K562 (cell line): ENCODE measurements at regions not wholly inside any gene's neighbourhood (a gene's known extent, or its start where the extent isn't known, plus 50 kb on each side); places are given as distances from the start of the nearest gene placed in this dataset.

ENCODE experiments used
- ATAC-seq: fragments of 200-7000 bp; cut with Tn5 transposase; 3 replicates; pipeline ENCODE4 v1.9.1; 2020; ENCODE audit warnings: moderate library complexity
- BruUV-seq: library from RNA; stranded (reverse); fragments of 400-500 nt; replicated peaks from 2 replicates; lab custom pipeline; 2021; lab: Mats Ljungman, UMichigan
- CTCF ChIA-PET: fragments of 300-600 bp; formaldehyde crosslinking; extraction: SDS; loops from one replicate; lab custom pipeline; 2021; ENCODE audit warnings: low intra/inter-chr PET ratio; lab: Yijun Ruan, JAX
- POLR2A ChIA-PET: fragments of 300-600, 350-650 bp; sonication (Branson Sonifier 250); formaldehyde crosslinking; extraction: SDS; loops from one replicate; lab custom pipeline; 2021; ENCODE audit warnings: antibody characterized with exemption, inconsistent platforms; lab: Yijun Ruan, JAX
- DNase-seq, 4 experiments: peaks; one replicate each; pipeline versions ENCODE4 v3.0.0 to v3.0.0-alpha.2; 2011 to 2018; ENCODE audit warnings: low spot score in 3 of 4, mixed read lengths in 3 of 4; ENCODE audit errors: extremely low read depth in 1 of 4
- FAIRE-seq: peaks from 2 replicates; lab custom pipeline; 2011; peaks lifted over from hg19 to GRCh38; lab: Jason Lieb, UNC
- H2AFZ ChIP-seq: 2 replicates; pipeline ENCODE4 v1.6.0; 2011; ENCODE audit warnings: low read depth, low read length, control low read depth, inconsistent platforms
- H3K27ac ChIP-seq: fragments of 200-600 bp; 3 replicates; pipeline ENCODE4 v1.8.0; 2011; ENCODE audit warnings: low read depth, mild to moderate bottlenecking, control low read depth, inconsistent platforms, low read length, moderate library complexity, mixed read lengths; ENCODE audit errors: extremely low read depth
- H3K27me3 ChIP-seq, 2 experiments: fragments of 300-600 bp in 1 of 2; 2 replicates in 1 of 2; 3 replicates in 1 of 2; pipeline versions ENCODE4 v1.6.0 to v1.8.0; 2011; ENCODE audit warnings: inconsistent platforms in 2 of 2, low read length in 2 of 2, mild to moderate bottlenecking in 1 of 2, mixed read lengths in 1 of 2, moderate library complexity in 1 of 2; ENCODE audit not compliant: control insufficient read depth in 2 of 2, insufficient read depth in 2 of 2
- H3K36me3 ChIP-seq: fragments of 300-600 bp; 3 replicates; pipeline ENCODE4 v1.8.0; 2011; ENCODE audit warnings: mild to moderate bottlenecking, low read length, inconsistent platforms; ENCODE audit not compliant: control insufficient read depth, insufficient read depth
- H3K4me1 ChIP-seq, 2 experiments: fragments of 200-600 bp in 1 of 2; replicated peaks in 1 of 2; 2 replicates in 1 of 2; 3 replicates in 1 of 2; pipeline versions ENCODE4 v1.5.1 to v1.8.0; 2011; ENCODE audit warnings: inconsistent platforms in 2 of 2, low read length in 2 of 2, mild to moderate bottlenecking in 1 of 2, mixed read lengths in 1 of 2, moderate library complexity in 1 of 2; ENCODE audit not compliant: control insufficient read depth in 2 of 2, insufficient read depth in 2 of 2
- H3K4me2 ChIP-seq: 2 replicates; pipeline ENCODE4 v1.6.1; 2011; ENCODE audit warnings: low read length, control low read depth, inconsistent platforms, mixed read lengths; ENCODE audit not compliant: insufficient read depth
- H3K4me3 ChIP-seq: fragments of 200-600 bp; sonication (generic), shearing (Covaris generic); 2 replicates; pipeline ENCODE4 v1.5.1; 2016; ENCODE audit warnings: control low read depth, inconsistent platforms
- H3K79me2 ChIP-seq: fragments of 200-600 bp; 3 replicates; pipeline ENCODE4 v1.8.0; 2011; ENCODE audit warnings: low read length, inconsistent platforms; ENCODE audit not compliant: control insufficient read depth, insufficient read depth
- H3K9ac ChIP-seq, 2 experiments: 2 replicates each; pipeline versions ENCODE4 v1.6.0 to v1.6.1; 2011; ENCODE audit warnings: low read depth in 2 of 2, low read length in 2 of 2, control low read depth in 1 of 2, inconsistent platforms in 1 of 2, mild to moderate bottlenecking in 1 of 2, mixed read lengths in 1 of 2; ENCODE audit not compliant: insufficient read depth in 1 of 2
- H3K9me1 ChIP-seq: one replicate; pipeline ENCODE4 v1.6.0; 2011; ENCODE audit warnings: inconsistent platforms, mild to moderate bottlenecking, low read length, moderate library complexity; ENCODE audit not compliant: control insufficient read depth, insufficient read depth
- H3K9me3 ChIP-seq: replicated peaks from 2 replicates; pipeline ENCODE4 v1.5.1; 2011; ENCODE audit warnings: low read depth, low read length, inconsistent platforms; ENCODE audit not compliant: control insufficient read depth, insufficient read depth
- H4K20me1 ChIP-seq: replicated peaks from 2 replicates; pipeline ENCODE4 v1.6.1; 2011; ENCODE audit warnings: low read length, inconsistent platforms, mixed read lengths; ENCODE audit not compliant: control insufficient read depth, insufficient read depth
- ARNT ChIP-seq, 2 experiments: fragments of 450-650 bp; IDR thresholded peaks; 2 replicates each; pipeline ENCODE4 v1.6.1; 2016; ENCODE audit warnings: mild to moderate bottlenecking in 1 of 2
- DDX20 ChIP-seq: fragments of 450-650 bp; IDR thresholded peaks from 2 replicates; pipeline ENCODE4 v1.6.1; 2016; ENCODE audit warnings: missing genetic modification characterization, low read depth, mild to moderate bottlenecking, missing compliant biosample characterization, moderate library complexity
- NCOA2 ChIP-seq, 2 experiments: fragments of 450-650 bp; IDR thresholded peaks; 2 replicates each; pipeline ENCODE4 v1.6.1; 2018; ENCODE audit warnings: mild to moderate bottlenecking in 2 of 2, moderate library complexity in 1 of 2; ENCODE audit not compliant: partially characterized antibody in 2 of 2
- PML ChIP-seq: IDR thresholded peaks from 2 replicates; pipeline ENCODE4 v1.6.1; 2012; ENCODE audit warnings: low read length, inconsistent platforms
- POLR2G ChIP-seq: fragments of 200-400 bp; formaldehyde crosslinking; IDR thresholded peaks from 2 replicates; pipeline ENCODE4 v1.6.1; 2017; ENCODE audit warnings: low read depth, mild to moderate bottlenecking, antibody characterized with exemption, low read length, moderate library complexity
- RBM22 ChIP-seq: fragments of 200-400 bp; formaldehyde crosslinking; IDR thresholded peaks from 2 replicates; pipeline ENCODE4 v1.6.1; 2018; ENCODE audit warnings: low read length, low read depth; ENCODE audit not compliant: poor library complexity, severe bottlenecking
- SRSF9 ChIP-seq: fragments of 200-400 bp; formaldehyde crosslinking; IDR thresholded peaks from 2 replicates; pipeline ENCODE4 v1.6.1; 2017; ENCODE audit warnings: low read depth, low read length, borderline replicate concordance
- ZNF124 ChIP-seq: sonication (generic); formaldehyde crosslinking; IDR thresholded peaks from 2 replicates; pipeline ENCODE4 v1.8.1; 2022; ENCODE audit warnings: missing genetic modification reagents
- WGBS: fragments of 100-300 bp; shearing (Covaris generic); methylation state at CpG from one replicate; pipeline ENCODE4 v1.1.6; 2016; ENCODE audit warnings: low coverage, mixed read lengths; ENCODE audit not compliant: insufficient coverage; ENCODE audit errors: missing lambda C conversion rate; 5-methylcytosine and 5-hydroxymethylcytosine counted together
- in situ Hi-C: fragments of 300-500 bp; cut with MboI; formaldehyde crosslinking; loops from 4 replicates; pipeline ENCODE4 v1.15.0; 2018; ENCODE audit warnings: inconsistent platforms, mixed read lengths
- intact Hi-C: fragments of 100-400 bp; cut with micrococcal nuclease; formaldehyde crosslinking; loops from 2 replicates; pipeline ENCODE4 v1.14.2; 2022
- TF ChIP-seq, protein P1 (sequence below): fragments of 250-450 bp; sonication (Bioruptor Pico); IDR thresholded peaks from 2 replicates; pipeline ENCODE4 v1.9.0; 2021; ENCODE audit warnings: mild to moderate bottlenecking
- TF ChIP-seq, protein P2 (sequence below): fragments of 450-650 bp; formaldehyde crosslinking; IDR thresholded peaks from 2 replicates; pipeline ENCODE4 v1.4.0; 2022; ENCODE audit warnings: missing genetic modification characterization

- Histone ChIP-seq H3K4me3 (no peak overlapping the region), H4K20me1 (no peaks in the 10 kb centered on the region), H3K36me3 (no peaks in the 10 kb centered on the region), H3K9me3 (no peaks in the 10 kb centered on the region), H3K9me1 (no peaks in the 10 kb centered on the region), H3K4me2 (no peak overlapping the region), H3K9ac (no peak overlapping the region), H3K79me2 (no peaks in the 10 kb centered on the region), H3K27me3 (no peaks in the 10 kb centered on the region), H3K4me1 (no peaks in the 10 kb centered on the region), H2AFZ (no peak overlapping the region), H3K27ac (no peak overlapping the region)
- no TSS peak for BruUV-seq
- FAIRE-seq (no peak), DNase-seq (no peak), ATAC-seq (no peak)
- POLR2A ChIA-PET: no interaction called here
- CTCF ChIA-PET: no interaction called here
- TF ChIP-seq DDX20 (tag) (no peak), ZNF124 (CRISPR knock-in tag) (no peak), NCOA2 (IDR thresholded peaks at IDR 0.05; ENCODE audit: partially characterized antibody in 2 of 2) (no peak)
- in situ Hi-C loops: no loop called here
- WGBS: 1% methylated on average over 6 of the region's 6 CpGs
- intact Hi-C loops: loop anchor here (10.0 kb wide), 1 partner anchor 1758 kb away; no protein-coding TSS in a partner anchor
Measured at GRCh38 chr10:36872702-36873393, 252.6 kb upstream of the ANKRD30A start.

- Histone ChIP-seq H3K9me1 (no peaks in the 10 kb centered on the region), H3K79me2 (no peaks in the 10 kb centered on the region), H3K36me3 (no peaks in the 10 kb centered on the region), H4K20me1 (no peaks in the 10 kb centered on the region), H3K4me1 (no peaks in the 10 kb centered on the region), H2AFZ (no peak overlapping the region), H3K9ac (no peak overlapping the region), H3K4me3 (no peak overlapping the region), H3K4me2 (no peak overlapping the region), H3K27ac (no peak overlapping the region), H3K27me3 (no peaks in the 10 kb centered on the region), H3K9me3 (no peaks in the 10 kb centered on the region)
- intact Hi-C loops (no loop called here), in situ Hi-C loops (no loop called here)
- FAIRE-seq: no peak
- WGBS: 0% methylated on average over 4 of the region's 4 CpGs
- CTCF ChIA-PET: no interaction called here
- no peak for TF ChIP-seq POLR2G
- no peak for TF ChIP-seq SRSF9
- no peak for TF ChIP-seq PML
- TF ChIP-seq, protein P1, sequence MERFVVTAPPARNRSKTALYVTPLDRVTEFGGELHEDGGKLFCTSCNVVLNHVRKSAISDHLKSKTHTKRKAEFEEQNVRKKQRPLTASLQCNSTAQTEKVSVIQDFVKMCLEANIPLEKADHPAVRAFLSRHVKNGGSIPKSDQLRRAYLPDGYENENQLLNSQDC (CRISPR knock-in tag): no peak
- TF ChIP-seq RBM22: no peak
- TF ChIP-seq, protein P2, sequence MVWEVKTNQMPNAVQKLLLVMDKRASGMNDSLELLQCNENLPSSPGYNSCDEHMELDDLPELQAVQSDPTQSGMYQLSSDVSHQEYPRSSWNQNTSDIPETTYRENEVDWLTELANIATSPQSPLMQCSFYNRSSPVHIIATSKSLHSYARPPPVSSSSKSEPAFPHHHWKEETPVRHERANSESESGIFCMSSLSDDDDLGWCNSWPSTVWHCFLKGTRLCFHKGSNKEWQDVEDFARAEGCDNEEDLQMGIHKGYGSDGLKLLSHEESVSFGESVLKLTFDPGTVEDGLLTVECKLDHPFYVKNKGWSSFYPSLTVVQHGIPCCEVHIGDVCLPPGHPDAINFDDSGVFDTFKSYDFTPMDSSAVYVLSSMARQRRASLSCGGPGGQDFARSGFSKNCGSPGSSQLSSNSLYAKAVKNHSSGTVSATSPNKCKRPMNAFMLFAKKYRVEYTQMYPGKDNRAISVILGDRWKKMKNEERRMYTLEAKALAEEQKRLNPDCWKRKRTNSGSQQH (CRISPR knock-in tag): no peak
- TF ChIP-seq ARNT (IDR thresholded peaks at IDR 0.05): no peak
- DNase-seq: no peak
- BruUV-seq: no TSS peak
- POLR2A ChIA-PET: no interaction called here
- no peak for ATAC-seq
Measured at GRCh38 chr10:36840788-36841187, 284.6 kb upstream of the ANKRD30A start.
